ENCODE measurements at regions not wholly inside any gene's neighbourhood (a gene's known extent, or its start where the extent isn't known, plus 50 kb on each side); places are given as distances from the start of the nearest gene placed in this dataset.

DNA sequence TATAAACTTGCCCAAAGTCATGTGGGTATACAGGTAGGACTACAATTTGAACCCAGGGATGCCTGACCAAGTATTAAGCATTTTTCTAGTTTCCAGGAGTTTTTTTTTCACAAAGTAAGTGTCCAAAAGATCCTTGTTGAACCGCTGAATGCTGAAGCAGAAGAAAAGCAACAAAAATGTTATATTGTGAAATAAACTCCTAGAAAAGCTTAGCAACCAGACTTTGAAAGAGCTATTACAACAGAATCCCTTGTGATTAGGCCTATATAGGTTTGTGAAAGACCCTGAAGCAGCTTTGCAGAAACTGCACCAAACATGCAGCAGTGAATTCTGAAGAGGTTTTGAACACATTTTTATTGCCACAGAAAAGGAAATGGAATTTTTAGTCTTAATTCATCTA lies 236.8 kb downstream of the TUSC7 start:
- H3K9me3 Mint-ChIP-seq (ENCODE audit: unreplicated experiment), result no peaks in the 10 kb centered on the region
- H3K4me1 ChIP-seq (ENCODE audit: insufficient read depth, low read length), result no peaks in the 10 kb centered on the region
- FAIRE-seq, result no peak
- H3K4me3 Mint-ChIP-seq (ENCODE audit: unreplicated experiment), result no peak overlapping the region
- TF ChIP-seq, protein P1, sequence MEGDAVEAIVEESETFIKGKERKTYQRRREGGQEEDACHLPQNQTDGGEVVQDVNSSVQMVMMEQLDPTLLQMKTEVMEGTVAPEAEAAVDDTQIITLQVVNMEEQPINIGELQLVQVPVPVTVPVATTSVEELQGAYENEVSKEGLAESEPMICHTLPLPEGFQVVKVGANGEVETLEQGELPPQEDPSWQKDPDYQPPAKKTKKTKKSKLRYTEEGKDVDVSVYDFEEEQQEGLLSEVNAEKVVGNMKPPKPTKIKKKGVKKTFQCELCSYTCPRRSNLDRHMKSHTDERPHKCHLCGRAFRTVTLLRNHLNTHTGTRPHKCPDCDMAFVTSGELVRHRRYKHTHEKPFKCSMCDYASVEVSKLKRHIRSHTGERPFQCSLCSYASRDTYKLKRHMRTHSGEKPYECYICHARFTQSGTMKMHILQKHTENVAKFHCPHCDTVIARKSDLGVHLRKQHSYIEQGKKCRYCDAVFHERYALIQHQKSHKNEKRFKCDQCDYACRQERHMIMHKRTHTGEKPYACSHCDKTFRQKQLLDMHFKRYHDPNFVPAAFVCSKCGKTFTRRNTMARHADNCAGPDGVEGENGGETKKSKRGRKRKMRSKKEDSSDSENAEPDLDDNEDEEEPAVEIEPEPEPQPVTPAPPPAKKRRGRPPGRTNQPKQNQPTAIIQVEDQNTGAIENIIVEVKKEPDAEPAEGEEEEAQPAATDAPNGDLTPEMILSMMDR (IDR thresholded peaks at IDR 0.05; ENCODE audit: insufficient read depth, low read depth, low read length), result no peak
- TF ChIP-seq EZH2 (IDR thresholded peaks at IDR 0.05; ENCODE audit: insufficient read depth, low read length), result no peak
- no peaks in the 10 kb centered on the region for H3K36me3 ChIP-seq (ENCODE audit: insufficient read depth, low read length)
- no peak overlapping the region for H3K27ac ChIP-seq (ENCODE audit: low read depth, low read length)
- H3K27me3 Mint-ChIP-seq (ENCODE audit: low read depth, unreplicated experiment), result no peaks in the 10 kb centered on the region
- H3K27me3 ChIP-seq (ENCODE audit: insufficient read depth, low read length), result no peaks in the 10 kb centered on the region
- no peaks in the 10 kb centered on the region for H3K9me3 ChIP-seq (ENCODE audit: insufficient read depth, low read depth, low read length)
- H3K79me2 ChIP-seq (ENCODE audit: insufficient read depth, low read length), result no peaks in the 10 kb centered on the region
- H3K36me3 Mint-ChIP-seq (ENCODE audit: low read depth, unreplicated experiment), result no peaks in the 10 kb centered on the region
- no peak overlapping the region for H3K4me2 ChIP-seq (ENCODE audit: low read length)
- H3K4me3 ChIP-seq (ENCODE audit: insufficient read depth, low read depth, low read length), result no peak overlapping the region
- no peak overlapping the region for H2AFZ ChIP-seq (ENCODE audit: low read depth, low read length)
- H3K9ac ChIP-seq (ENCODE audit: low read length), result no peak overlapping the region
- no peak overlapping the region for H3K27ac Mint-ChIP-seq (ENCODE audit: unreplicated experiment)
- H3K4me1 Mint-ChIP-seq (ENCODE audit: low read depth, unreplicated experiment), result peaks cover 2% of the 10 kb centered on the region
- H4K20me1 ChIP-seq (ENCODE audit: insufficient read depth, low read length), result no peaks in the 10 kb centered on the region
- no peak for DNase-seq (ENCODE audit: low read depth)

- no peak overlapping the region for H3K4me2 ChIP-seq (ENCODE audit: low read length)
- Mint-ChIP-seq H3K36me3 (ENCODE audit: low read depth, unreplicated experiment) (no peaks in the 10 kb centered on the region), H3K9me3 (ENCODE audit: unreplicated experiment) (no peaks in the 10 kb centered on the region), H3K4me3 (ENCODE audit: unreplicated experiment) (no peak overlapping the region), H3K27me3 (ENCODE audit: low read depth, unreplicated experiment) (no peaks in the 10 kb centered on the region), H3K4me1 (ENCODE audit: low read depth, unreplicated experiment) (peaks cover 6% of the 10 kb centered on the region), H3K27ac (ENCODE audit: unreplicated experiment) (no peak overlapping the region)
- H4K20me1 ChIP-seq (ENCODE audit: insufficient read depth, low read length), result no peaks in the 10 kb centered on the region
- no peaks in the 10 kb centered on the region for H3K4me1 ChIP-seq (ENCODE audit: insufficient read depth, low read length)
- H3K4me3 ChIP-seq (ENCODE audit: insufficient read depth, low read depth, low read length), result no peak overlapping the region
- H3K27ac ChIP-seq (ENCODE audit: low read depth, low read length), result no peak overlapping the region
- no peak for FAIRE-seq
- DNase-seq (ENCODE audit: low read depth), result no peak
- H3K27me3 ChIP-seq (ENCODE audit: insufficient read depth, low read length), result no peaks in the 10 kb centered on the region
- H3K9ac ChIP-seq (ENCODE audit: low read length), result no peak overlapping the region
- no peaks in the 10 kb centered on the region for H3K79me2 ChIP-seq (ENCODE audit: insufficient read depth, low read length)
- no peak overlapping the region for H2AFZ ChIP-seq (ENCODE audit: low read depth, low read length)
- TF ChIP-seq, protein P1 (IDR thresholded peaks at IDR 0.05; ENCODE audit: insufficient read depth, low read depth, low read length), result no peak
- TF ChIP-seq EZH2 (IDR thresholded peaks at IDR 0.05; ENCODE audit: insufficient read depth, low read length), result no peak
- no peaks in the 10 kb centered on the region for H3K9me3 ChIP-seq (ENCODE audit: insufficient read depth, low read depth, low read length)
- no peaks in the 10 kb centered on the region for H3K36me3 ChIP-seq (ENCODE audit: insufficient read depth, low read length)
These were observed 237.6 kb downstream of the TUSC7 start for GRCh38 chr3:116947148-116947547.

DNA sequence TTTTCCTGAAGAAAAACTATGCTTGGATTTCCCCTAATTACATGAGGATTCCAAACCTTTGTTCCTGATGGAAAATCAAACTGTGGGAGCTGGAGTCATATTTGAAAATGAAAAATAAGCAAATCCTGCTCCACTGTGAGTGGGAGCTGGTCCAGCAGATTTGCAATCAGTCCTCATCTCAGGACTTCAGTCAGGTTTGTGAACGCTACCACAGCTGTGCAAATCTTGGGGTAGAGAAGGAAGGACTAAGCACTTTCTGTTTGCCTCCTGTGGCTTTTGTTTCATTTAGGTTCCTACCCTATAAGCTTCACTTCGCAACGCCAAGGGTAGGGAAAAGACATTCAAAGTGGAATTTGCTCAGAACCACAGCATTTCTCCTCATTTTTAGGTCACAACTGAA lies 238.2 kb downstream of the TUSC7 start:
- H3K27me3 Mint-ChIP-seq (ENCODE audit: low read depth, unreplicated experiment), result no peaks in the 10 kb centered on the region
- DNase-seq (ENCODE audit: low read depth) (no peak), FAIRE-seq (no peak)
- H3K9ac ChIP-seq (ENCODE audit: low read length), result no peak overlapping the region
- no peak overlapping the region for H3K27ac ChIP-seq (ENCODE audit: low read depth, low read length)
- no peaks in the 10 kb centered on the region for H3K9me3 Mint-ChIP-seq (ENCODE audit: unreplicated experiment)
- H3K4me3 ChIP-seq (ENCODE audit: insufficient read depth, low read depth, low read length), result no peak overlapping the region
- no peaks in the 10 kb centered on the region for H3K79me2 ChIP-seq (ENCODE audit: insufficient read depth, low read length)
- no peak overlapping the region for H2AFZ ChIP-seq (ENCODE audit: low read depth, low read length)
- TF ChIP-seq EZH2 (IDR thresholded peaks at IDR 0.05; ENCODE audit: insufficient read depth, low read length), result no peak
- TF ChIP-seq, protein P1 (IDR thresholded peaks at IDR 0.05; ENCODE audit: insufficient read depth, low read depth, low read length), result no peak
- no peak overlapping the region for H3K4me2 ChIP-seq (ENCODE audit: low read length)
- H3K36me3 Mint-ChIP-seq (ENCODE audit: low read depth, unreplicated experiment), result no peaks in the 10 kb centered on the region
- no peaks in the 10 kb centered on the region for H3K4me1 ChIP-seq (ENCODE audit: insufficient read depth, low read length)
- H4K20me1 ChIP-seq (ENCODE audit: insufficient read depth, low read length), result no peaks in the 10 kb centered on the region
- no peaks in the 10 kb centered on the region for H3K9me3 ChIP-seq (ENCODE audit: insufficient read depth, low read depth, low read length)
- no peak overlapping the region for H3K27ac Mint-ChIP-seq (ENCODE audit: unreplicated experiment)
- no peaks in the 10 kb centered on the region for H3K27me3 ChIP-seq (ENCODE audit: insufficient read depth, low read length)
- H3K4me3 Mint-ChIP-seq (ENCODE audit: unreplicated experiment), result no peak overlapping the region
- H3K4me1 Mint-ChIP-seq (ENCODE audit: low read depth, unreplicated experiment), result peaks cover 6% of the 10 kb centered on the region
- H3K36me3 ChIP-seq (ENCODE audit: insufficient read depth, low read length), result no peaks in the 10 kb centered on the region

Data from astrocyte (in vitro differentiated cells and primary cell).